Fibroblast of skin of right biceps (primary cell): ENCODE measurements at regions not wholly inside any gene's neighbourhood (a gene's known extent, or its start where the extent isn't known, plus 50 kb on each side); places are given as distances from the start of the nearest gene placed in this dataset.
"Not testable (repeated sequence)": the region's sequence is repeated elsewhere in the genome, so short reads cannot be mapped to it uniquely, and the experiment has no call there.

ENCODE experiments used
- DNase-seq: peaks from one replicate; pipeline ENCODE4 v3.0.0-alpha.2; 2013

DNA sequence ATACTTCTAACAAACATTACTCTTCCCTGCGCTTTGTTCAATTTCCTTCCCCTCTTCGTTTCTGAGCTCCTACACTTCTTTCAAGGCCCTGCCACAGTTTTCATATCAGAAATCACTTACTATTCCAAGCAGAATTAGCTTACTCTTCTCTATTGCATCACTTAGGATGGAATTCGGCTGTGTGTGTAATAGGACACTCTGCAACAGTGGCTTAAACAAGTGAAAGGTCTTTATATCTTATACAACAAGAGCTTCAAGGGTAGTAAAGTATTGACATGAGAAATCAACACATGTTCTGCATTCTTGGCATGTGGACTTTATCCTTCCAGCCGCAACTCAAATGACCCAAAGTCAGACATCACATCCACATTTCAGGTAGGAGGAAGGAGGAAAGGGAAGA lies 279.6 kb downstream of the PCDH20 start:
- DNase-seq, result peak; percentile 2

DNA sequence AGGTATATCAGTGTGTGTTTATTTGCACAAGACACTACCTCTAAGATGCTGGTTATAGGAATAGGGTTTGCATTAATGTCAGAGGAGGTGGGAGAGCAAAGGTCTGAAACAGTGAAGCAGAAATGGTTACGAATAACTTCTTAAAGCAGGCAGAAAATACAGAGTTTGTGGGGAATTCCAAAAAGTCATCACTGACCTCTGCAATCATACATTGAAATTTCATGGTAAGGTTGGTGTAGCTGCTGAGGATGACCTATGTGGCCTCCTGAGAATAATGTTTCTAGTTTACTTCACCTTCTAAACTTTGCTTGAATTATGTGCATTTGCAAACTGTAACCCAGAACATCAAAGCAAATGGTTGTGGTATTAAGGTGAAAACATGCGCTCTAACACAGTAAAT lies 280.1 kb downstream of the PCDH20 start:
- DNase-seq, result no peak

DNA sequence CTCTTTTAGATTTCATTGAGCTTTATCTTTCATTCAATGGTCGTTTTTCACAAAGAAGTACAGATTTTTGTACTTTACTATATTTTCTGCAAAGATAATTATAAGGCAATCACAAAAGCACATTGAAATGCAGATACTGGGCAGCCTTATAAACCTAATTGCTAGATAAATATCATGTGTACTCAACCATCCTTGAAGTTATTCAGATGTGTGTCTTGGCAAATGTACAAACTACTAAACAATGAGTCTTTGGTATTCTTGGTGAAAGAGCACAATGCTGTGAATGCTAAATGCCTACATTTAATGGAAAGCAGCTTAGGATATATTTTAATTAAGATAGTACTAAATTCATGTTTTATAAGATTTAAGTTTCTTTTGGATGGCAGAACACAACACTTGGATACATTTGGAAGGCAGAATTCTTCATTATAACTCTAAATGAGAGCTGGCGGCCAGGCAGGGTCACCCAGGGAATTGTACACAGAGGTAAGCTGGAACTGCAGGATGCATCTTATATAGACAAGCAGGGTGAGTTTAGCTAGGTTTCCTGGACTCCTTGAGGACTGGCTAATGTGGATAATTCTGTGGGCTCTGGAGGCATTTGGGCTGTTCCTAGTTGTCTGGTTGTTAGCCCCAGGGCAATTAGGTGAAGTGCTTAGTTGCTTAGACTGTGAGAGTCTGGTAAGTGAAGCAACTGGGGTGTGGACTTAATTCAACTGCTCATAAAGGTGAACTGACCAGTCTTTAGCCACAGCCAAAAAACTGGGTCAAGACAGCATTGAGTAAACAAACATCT lies 286.6 kb downstream of the PCDH20 start:
- no peak for DNase-seq

DNA sequence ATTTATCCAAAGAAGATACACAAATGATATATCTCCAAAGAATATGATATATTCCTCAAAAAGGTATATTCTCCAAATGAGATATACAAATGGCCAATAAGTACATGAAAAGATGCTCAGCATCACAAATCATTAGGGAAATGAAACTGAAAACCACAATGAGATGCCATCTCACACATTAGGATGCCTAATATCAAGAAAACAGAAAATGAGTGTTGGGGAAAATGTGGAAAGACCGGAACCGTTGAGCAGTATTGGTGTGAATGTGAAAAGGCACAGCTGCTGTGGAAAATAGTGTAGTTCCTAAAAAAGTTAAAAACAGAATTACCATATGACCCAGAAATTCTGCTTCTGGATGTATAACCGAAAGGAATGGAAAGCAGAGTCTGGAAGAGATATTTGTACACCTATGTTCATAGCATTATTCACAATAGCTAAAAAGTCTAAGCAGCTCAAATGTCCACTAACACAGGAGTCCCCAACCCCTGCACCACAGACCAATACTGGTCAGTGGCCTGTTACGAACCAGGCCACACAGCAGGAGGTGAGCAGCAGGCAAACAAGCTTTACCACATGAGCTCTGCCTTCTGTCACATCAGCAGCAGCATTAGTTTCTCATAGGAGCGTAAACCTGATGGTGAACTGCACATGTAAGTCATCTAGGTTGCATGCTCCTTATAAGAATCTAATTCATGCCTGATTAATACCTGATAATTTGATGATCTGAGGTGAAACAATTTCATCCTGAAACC lies 291.9 kb downstream of the PCDH20 start:
- no peak for DNase-seq

DNA sequence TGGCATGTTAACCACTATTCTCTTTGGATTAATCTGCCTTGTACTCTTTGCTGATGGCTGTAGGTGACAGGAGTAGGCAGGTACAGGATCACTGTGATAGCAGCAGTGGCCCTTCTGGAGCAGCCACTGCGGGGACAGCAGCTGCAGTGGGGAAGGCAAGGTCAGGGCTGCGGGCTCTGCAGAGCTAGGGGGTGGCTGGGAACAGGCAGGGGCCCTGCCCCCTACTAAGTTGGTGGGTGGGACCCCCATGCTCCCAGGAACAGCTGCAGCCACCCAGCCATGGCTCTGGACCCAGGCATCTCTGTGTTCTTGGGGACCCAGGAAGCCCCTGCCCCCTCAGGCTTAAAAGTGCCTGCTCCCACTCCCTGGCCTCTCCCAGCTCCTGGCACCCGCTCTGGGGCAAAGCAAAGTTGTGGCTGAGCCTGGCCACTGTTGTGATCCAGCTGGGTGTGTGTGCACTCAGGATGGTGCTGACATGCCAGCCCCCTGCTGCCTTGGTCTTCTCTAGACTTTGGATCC lies 302.4 kb downstream of the PCDH20 start:
- DNase-seq, result no peak

DNA sequence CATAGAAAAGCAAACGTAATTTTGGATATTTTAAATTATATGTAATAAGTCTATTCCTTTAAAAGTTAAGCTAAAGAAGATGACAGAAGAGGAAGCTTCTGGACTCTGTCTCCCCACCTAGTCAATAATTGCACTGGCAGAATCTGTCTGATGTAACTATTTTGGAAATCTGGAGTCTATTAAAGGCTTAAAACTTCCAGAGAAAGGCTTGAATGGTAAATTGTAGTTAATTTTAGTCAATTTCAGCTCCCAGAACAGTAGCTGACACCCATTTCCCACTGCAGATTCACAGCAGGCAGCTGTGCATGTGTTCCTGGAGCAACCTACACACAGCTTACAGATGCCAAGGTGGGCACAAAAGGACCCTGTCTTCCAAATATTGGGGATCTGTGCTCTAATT lies 304.1 kb downstream of the PCDH20 start:
- DNase-seq, result no peak

DNA sequence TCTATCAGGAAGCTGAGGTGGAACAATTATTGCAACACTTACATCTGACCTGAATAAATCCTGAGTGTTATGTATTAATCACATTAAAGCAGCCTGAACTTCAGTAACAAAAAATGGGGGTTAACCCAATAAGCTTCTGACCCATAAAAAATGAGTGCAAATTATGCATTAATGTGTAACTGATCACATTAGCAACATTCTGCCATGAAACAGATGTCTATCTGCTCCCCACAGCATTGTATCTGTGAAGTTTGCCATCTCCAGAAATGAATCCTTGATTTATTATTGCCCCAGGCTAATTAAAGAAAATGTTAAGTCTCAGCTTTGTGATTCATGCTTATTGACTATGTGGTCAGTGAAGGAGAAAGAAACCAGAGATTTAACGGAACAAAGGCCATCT lies 304.9 kb downstream of the PCDH20 start:
- DNase-seq, result no peak

DNA sequence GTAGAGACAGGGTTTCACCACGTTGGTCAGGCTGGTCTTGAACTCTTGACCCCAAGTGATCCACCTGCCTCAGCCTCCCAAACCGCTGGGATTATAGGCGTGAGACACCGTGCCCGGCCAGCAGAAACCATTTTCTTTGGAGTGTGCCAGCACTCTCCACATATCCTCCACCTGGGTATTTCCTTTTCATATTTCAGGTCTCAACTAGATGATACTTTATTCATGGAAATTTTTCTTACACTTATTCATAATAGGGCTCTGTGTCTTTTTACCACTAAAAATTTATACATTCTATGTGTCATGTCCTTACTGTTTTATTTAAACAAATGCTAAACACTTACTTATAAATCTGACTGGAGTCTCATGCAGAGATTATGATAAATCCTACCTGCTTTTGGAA lies 305.9 kb downstream of the PCDH20 start:
- no peak for DNase-seq

DNA sequence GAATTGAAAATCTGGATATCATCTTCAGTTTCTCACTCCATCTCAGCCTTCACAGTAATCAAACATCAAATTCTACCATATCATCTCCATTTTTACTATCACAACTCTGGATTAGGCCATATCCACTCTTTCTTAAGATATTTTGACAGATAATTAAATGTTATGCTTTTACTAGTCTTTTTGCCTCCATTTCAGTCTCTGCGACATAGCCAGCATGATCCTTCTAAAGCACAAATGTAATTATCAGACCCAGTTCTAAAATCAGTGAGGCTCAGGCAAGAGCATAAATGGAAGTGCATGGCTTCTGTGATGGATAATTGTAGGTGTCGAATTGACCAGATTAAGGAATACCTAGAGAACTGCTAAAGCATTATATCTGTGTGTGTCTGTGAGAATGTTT lies 307.7 kb downstream of the PCDH20 start:
- no peak for DNase-seq

DNA sequence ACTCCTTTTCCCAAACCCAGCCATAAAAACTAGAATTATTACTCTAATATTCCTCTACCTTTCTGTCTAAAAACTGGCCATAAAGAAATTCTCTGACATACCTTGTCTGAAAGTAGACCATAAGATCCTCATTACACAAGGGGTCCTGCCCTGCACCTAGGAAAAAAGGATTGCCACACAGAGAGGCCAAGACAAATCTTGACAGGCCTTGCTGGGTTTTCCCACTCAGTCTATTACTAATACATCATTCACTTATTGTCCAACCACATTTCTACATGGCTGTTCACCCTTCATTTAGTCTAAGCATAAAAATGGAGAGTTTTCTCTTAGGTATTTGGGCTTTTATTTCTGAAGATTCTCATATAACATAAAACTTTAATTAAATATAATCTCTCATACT lies 319.8 kb downstream of the PCDH20 start:
- no peak for DNase-seq

DNA sequence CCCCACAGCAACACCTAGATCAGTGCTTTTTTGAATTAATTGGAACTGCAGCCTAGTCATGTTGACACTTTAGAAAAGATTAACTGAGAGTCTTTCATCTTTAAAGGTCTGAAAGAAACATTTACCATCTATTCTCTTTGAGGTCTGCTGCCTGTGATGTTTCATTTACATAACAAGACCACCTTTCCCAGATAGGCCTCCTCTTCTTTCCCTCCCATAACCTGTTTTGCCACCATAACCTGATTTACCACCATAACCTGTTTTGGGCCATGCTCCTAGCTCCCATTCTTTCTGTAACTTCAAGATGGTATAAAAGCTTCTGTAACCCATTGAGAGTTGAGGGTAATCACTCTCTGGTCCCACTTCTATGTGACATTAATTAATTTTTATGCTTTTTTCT lies 320.8 kb downstream of the PCDH20 start:
- DNase-seq, result no peak

DNA sequence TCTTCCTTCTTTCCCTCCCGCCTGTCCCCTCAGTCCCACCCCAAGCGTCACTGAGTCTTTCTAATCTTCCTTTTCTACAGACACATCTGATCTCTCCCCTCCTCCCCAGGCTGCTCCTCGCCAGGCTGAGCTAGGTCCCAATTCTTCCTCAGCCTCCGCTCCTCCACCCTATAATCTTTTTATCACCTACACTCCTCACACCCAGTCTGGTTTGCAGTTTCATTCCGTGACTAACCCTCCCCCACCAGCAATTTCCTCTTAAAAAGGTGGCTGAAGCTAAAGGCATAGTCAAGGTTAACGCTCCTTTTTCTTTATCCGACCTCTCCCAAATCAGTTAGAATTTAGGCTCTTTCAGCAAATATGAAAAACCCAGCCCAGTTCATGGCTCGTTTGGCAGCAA lies 325.8 kb downstream of the PCDH20 start:
- not testable (repeated sequence) for DNase-seq

DNA sequence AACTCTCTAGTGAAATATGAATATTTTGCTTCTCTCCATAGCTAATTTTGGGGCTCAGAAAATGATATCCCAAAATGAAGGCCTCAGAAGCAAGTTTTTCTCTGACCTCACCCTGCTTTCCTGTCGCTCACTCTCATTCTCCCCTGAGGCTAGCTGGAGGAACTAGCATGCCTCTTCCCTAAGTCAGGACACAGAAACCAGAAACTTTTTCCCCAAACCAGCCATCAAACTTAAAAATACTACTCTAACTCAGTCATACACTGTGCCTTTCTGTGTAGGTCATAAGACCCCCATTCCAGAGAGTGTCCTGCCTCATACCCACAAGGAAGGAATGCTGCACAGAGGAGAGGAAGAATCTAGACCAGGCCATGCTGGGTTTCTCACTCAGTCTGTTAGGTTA lies 329.6 kb downstream of the PCDH20 start:
- DNase-seq, result peak; percentile 55

DNA sequence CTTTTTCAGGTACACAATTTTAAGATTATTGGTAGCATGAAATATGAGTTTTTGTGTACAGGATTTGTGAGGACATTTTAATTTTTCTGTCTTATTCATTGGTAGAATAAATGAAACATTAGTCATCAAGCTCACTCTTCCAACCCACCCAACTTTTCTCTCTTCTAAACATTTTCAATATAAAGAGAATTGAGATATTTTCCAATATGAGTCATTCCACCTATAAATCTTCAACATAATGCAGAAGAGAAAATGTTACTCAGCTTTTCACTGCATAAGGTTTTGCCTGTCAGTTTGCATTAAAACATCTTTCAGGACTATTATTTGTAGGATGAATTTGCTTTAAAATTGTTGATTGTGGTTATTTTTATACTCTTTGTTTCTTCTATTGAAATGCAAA lies 330.7 kb downstream of the PCDH20 start:
- DNase-seq, result peak; percentile 71

DNA sequence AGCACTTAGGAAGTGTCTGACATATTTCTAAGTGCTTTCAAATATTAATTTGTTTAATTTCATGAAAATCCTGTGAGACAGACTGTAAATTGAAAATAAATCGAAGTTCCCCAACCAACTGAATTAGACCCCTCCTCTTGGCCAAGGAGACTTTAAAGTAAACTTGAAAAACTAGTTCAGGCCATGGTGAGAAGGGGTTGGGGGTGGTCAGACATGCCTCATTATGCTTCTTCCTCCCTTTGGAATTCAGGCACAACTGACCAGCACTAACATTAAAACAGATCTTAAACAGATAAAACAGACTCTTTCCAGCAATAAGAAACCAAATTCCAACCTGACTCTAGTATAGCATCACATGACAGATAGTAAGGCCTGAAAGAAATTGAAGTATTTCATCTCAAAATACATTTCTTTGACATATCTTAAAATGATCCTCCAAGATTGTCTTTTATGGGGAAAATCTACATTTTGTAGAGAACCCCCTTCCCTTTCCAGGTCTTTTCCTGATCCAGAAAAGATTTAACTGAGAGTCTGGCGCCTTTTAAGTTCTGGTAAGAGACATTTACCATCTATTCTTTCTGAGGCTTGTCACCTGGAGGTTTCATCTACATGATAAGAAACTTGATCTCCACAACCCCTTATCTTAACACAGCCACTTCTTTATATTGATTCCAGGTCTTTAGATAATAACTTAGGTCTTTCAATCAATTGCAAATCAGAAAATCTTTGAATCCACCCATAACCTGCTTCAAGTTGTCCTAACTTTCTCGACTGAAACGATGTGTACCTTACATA lies 336.5 kb downstream of the PCDH20 start:
- DNase-seq, result no peak

DNA sequence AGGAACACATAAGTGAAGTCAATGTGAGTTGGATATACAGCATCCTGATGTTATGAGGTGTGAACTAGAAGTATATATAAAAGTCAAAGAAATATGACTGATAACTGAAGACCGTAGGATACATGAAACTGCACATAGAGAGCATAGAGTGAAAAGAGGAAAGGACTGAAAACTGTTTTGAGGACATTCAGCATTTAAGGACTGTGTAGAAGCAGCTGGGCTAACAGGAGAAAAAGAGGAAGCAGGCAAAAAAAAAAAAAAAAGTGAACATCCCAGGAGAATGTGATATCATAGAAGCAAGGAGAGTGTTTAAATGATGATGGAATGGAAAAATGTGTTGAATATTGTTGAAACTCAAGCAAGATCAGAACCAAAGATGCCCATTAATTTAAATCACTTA lies 363.5 kb downstream of the PCDH20 start:
- DNase-seq, result no peak

DNA sequence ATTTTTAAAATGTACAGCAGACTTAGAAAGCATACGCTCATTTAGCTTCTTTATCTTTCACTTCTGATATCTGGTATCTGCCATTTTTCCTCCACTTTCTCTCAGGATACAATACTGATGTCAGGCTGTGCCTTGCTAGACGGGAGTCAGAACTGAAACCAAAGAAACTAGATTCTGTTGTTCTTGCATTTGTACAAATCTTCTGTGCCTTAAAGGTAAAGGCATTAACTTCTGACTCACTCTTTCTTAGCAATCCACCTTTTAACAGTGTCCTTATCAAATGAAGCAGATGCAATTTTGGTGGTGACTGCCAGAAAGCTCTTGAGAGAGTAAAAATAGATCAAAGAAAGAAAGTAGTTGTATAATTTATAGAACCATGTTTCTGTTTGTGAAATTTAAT lies 370.4 kb downstream of the PCDH20 start:
- no peak for DNase-seq

DNA sequence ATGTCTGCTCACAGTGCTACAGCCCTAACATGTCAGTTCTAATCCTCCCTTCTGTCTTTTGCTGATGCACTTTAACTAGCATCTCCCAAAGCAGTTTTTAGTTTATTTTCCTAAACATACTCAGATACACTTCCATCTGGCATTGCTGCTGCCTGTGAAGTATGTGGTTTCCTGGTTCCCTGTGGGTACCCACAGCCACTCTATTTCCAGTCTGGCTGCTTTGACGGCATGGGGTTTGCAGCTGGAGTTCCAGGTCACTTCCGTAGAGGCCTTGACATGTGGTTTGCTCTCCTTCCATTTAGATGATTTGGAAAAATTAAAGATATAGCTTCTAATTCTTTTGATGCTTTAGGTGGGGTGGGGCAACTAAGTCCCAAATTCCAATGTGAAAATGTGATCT lies 375.5 kb downstream of the PCDH20 start:
- DNase-seq, result no peak

DNA sequence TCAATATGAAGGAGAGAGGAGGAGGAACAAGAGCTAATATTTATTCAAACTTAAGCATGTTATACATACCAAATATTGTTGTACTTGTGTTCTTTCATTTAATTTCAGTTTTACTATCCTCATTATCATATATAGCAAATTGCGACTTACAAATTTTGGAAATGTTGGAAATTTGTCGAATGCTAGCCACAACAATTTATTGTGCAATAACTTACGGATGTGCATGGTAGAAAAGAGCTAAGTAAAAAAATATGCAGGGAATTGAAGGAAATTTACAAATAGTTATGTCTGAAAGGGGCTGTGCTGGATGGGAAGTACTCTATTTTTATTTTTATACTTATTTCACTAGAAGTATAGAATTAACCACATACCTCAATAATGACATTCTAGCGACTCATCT lies 376.3 kb downstream of the PCDH20 start:
- peak; percentile 2 for DNase-seq

DNA sequence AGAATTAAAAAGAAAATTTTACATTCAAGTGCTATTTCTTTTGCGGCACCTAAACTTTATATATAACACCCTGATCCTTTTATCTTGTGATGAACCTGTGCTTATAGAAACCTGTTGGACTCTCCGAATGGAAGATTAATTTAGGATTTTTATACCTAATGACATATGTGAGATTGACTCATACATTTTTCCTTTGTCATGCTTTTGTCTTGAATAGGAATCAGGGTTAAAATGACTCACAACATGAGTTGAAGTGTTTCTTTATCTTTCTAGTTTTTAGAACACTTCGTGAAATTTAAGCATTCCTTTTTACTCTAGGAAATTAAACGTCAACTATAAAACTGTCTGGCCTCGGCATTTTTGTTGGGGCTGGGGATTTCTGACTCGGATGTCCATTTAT lies 378.9 kb downstream of the PCDH20 start:
- DNase-seq, result no peak

DNA sequence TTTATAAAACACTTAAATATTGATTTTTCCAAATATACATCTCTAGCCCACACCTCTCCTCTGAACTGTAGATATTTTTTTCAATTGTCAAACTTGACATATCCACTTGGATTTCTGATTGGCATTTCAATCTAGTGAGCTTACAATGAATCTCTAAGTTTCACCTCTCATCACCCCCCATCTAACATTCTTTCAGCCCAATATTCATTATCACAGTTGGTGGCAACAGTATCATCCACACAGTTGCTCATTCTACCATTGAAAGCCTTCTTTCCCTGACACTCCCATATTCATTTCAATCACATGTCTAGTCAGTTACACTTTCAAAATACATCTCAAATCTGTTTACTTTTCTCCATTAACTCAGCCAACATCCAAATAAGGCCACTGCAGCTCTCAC lies 385.2 kb downstream of the PCDH20 start:
- DNase-seq, result no peak

DNA sequence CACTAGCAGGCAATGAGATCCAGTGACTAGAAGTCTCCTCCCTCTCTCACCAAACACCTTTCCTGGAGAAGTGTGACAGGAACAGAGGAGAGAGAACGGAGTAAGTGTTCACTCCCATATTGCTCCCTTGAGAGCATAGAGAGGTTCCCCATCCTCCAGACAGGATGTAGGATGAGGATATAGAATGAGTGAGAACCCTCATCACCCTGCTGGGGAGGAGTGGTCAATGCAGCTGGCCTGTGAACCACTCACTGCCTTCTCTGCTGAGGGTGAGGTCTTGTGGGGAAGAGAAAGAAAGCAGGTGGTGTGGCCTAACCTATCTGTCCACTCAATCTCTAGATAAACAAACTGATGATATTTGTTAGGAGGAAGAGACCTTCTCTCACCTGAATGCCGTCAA lies 386.6 kb downstream of the PCDH20 start:
- no peak for DNase-seq

DNA sequence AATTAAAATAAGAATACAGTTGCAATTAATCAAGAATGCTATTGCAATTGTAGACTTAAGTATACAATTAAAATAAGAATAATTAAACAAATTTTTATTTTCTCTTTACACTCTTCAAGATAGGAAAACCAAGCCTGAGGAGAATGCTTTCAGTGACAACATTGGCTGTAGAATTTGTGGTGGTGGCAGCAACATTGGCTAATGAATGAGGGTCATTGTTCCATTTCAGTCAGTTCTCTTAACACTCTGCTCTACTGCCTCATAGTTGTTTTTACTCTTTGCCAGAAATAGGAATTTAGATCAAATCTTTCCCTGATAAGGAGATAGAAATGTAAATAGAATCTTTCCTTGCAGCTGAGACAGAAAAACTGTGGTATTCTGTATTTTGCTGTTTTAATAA lies 391.6 kb downstream of the PCDH20 start:
- DNase-seq, result no peak

DNA sequence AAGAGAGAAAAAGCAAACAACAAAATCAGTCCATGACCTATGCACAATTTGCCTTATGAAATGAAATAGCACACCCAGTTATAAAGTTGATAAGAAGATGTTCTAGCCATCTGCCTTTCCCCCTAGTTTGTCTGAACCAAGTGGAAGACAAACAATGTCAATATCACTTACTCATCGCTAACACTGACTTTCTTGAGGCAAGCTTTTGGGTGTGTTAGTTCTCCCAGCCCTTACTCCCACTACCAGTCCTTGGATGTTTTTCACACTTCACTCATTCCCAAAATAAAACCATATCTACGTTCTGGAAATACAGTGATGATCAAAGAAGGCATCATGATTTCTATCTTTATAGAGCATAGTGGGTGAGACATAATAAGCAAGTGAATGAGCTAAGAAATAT lies 393.8 kb downstream of the PCDH20 start:
- no peak for DNase-seq
